HG03196 (cell line): ENCODE measurements at regions not wholly inside any gene's neighbourhood (a gene's known extent, or its start where the extent isn't known, plus 50 kb on each side); places are given as distances from the start of the nearest gene placed in this dataset.
"Not testable (repeated sequence)": the region's sequence is repeated elsewhere in the genome, so short reads cannot be mapped to it uniquely, and the experiment has no call there.

Experiments used
- ATAC-seq: cut with Tn5 transposase; IDR thresholded peaks from one replicate; pipeline ENCODE4 v1.9.1; 2021; ENCODE audit not compliant: unreplicated experiment

GRCh38 chr4:72945719-72946336 is 123.7 kb downstream of the COX18 start:
- no peak for ATAC-seq

GRCh38 chr4:72942565-72942964 is 127.0 kb downstream of the COX18 start:
- no peak for ATAC-seq

GRCh38 chr4:72938516-72938915 is 131.0 kb downstream of the COX18 start:
- ATAC-seq = no peak

- no peak for ATAC-seq
Observed at GRCh38 chr4:72935462-72935861, 134.1 kb downstream of the COX18 start.

- ATAC-seq = no peak
Observed at GRCh38 chr4:72933029-72933428, 136.5 kb downstream of the COX18 start.

GRCh38 chr4:72931346-72931745 is 138.2 kb downstream of the COX18 start:
- no peak for ATAC-seq

DNA sequence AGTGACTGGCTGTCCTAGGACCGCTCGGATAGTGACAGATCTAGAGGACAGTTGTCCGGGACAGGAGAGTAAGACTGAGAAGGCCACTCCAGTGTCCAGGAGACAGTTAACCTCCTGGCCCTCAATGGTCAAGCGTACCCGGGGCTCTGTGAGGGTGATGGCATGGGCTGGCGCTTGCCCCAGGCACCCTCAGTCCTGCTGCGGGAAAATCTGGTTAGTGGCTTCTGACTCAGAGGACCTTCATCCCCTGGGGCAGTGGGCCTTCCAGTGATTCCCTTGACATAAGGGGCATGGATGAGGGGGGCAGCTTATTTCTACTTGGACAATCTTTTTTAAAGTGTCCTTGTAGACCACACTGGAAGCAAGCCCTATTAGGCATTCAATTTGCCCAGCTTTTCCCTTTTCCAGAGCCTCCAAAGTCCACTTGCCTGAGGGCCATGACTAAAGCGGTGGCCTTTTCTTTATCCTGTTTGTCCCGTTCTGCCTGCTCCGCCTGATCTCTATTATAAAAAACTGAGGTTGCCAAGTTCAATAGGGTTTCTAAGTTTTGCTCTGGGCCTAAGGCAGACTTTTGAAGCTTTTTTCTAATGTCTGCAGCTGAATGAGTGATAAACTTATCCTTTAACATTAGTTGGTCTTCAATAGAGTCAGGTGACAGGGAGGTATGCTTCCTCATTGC is 139.8 kb downstream of the COX18 start:
- ATAC-seq = not testable (repeated sequence)

DNA sequence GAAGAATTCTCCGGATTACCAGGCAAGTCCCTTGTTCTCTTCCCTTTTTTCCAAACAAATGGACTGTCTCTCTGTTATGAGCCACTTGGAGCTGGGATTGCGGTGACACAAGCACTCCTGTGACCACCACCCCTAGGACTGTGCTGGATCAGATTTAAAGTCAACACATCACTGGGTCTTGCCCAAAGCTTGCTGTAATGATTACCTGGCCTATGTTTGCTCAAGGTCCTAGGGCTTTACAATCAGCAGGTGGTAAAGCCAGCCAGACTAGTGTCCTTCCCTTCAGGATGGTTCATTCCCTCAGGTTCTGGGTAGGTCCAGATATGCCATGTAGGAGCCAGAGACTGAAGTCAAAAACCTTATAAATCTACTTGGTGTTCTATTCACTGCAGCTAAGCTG is 144.7 kb downstream of the COX18 start:
- no peak for ATAC-seq

GRCh38 chr4:72919937-72920336 is 149.6 kb downstream of the COX18 start:
- ATAC-seq = no peak

GRCh38 chr4:72919464-72919863 is 150.1 kb downstream of the COX18 start:
- no peak for ATAC-seq

DNA sequence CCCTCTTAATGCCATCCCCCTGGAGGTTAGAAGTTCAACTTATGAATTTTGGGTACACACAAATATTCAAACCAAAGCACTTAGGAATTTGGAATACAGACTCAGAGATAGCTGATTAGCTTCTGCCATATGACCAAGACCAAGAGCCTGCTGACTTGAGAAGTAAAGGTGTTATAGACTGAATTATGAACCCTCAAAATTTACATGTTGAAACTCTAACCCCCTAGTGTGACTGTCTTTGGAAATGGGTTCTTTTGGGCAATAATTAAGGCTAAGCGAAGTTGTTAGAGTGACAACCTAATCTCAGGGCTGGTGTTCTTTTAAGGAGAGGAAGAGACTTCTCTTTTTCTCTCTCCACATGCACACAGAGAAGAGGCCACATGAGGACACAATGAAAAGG is 151.2 kb downstream of the COX18 start:
- ATAC-seq = no peak

GRCh38 chr4:72911316-72911715 is 158.2 kb downstream of the COX18 start:
- ATAC-seq = no peak

- no peak for ATAC-seq
Observed at GRCh38 chr4:72909461-72909860, 160.1 kb downstream of the COX18 start.

GRCh38 chr4:72902354-72902753 is 167.2 kb downstream of the COX18 start:
- ATAC-seq = no peak

DNA sequence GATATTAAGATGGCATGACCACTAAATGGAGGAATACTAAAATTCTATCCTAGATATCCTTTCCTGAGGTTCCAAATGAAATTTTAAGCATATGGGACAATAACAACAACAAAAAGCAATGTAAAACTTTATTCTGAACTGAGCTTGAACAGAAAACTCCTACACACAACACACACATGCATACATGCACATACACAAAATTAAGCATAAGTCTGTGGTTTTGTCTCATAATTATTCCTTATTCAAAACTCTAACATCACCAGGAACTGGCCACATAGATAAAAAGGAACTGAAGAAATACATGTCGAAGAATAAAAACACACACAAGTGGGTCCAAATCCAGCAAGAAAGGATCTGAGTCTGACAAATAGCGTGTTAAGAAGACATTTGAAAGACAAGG is 168.0 kb downstream of the COX18 start:
- ATAC-seq = no peak

- ATAC-seq = no peak
Observed at GRCh38 chr4:72900952-72901351, 168.6 kb downstream of the COX18 start.

DNA sequence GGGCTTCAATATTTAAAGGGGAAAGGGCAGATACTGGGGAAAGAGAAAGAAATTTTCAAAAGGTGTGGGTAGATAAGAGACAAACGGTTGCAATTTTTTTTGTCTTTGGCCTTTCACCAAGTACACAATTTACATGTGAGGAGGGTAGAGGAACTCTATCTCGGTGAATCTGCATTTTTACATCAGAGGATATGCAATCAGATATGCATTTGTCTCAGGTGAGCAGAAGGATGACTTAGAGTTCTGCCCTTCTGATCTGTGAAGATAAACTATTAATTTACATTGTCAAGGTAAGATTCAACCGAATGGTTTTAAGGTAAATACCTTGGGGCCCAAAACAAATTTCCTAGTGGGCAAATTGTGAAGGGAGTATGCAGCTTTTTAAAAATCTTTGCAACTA is 169.9 kb downstream of the COX18 start:
- no peak for ATAC-seq

GRCh38 chr4:72899214-72899613 is 170.3 kb downstream of the COX18 start:
- ATAC-seq = no peak

DNA sequence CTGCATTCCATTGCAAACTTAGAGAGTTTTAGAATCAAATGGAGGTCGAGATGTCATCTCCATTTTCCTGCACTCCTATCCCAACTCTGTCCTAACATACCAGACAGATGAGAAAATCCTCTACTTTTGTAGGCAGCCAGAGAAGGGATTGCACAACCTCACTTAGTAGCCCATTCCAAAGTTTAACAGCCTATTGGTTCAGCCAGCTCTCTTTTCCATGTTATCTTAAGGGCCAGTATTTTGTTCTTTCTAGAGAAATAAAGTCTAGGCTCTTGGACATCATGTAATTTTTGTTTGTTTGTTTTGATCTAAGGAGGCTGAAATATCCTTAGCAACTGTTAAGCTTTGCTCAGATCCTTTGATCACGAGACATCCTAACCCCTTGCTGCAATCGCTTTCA is 173.0 kb downstream of the COX18 start:
- ATAC-seq = no peak

DNA sequence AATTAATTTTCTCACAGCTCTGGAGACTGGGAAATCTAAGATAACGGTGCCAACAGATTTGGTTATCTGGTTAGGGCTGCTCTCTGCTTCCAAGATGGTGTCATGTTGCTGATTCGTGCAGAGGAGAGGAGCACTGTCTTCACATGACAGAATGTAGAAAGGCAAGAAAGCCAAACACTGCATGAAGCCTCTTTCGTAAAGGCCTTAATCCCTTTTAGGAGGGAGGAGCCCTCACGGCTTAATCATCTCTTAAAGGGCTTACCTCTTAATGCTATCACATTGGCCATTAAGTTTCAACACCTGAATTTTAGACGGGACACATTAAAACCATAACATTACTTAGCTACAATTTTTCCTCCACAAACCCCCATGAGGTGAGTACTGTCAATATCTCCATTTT is 174.1 kb downstream of the COX18 start:
- ATAC-seq = no peak

GRCh38 chr4:72893354-72894066 is 176.0 kb downstream of the COX18 start:
- no peak for ATAC-seq

DNA sequence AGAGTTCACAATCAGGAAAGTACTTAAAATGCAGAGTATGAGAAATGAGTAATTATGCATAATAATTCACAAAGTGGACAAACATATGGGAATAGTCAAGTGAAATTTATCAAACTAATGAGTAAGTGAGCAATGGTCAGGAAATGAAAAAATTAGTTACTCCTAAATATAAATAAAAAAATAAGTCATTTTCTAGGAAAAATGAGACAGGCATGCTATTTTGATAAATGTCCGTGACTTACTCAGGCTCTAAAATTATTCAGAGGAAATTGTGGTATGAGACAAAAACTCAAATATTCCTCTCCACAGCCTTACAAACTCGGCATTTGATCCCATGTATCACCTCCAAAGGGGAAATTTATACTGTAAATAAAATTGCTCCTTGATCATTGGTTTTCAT is 181.2 kb downstream of the COX18 start:
- no peak for ATAC-seq
